HCT116 (cell line): ENCODE measurements at regions not wholly inside any gene's neighbourhood (a gene's known extent, or its start where the extent isn't known, plus 50 kb on each side); places are given as distances from the start of the nearest gene placed in this dataset.

Experiments
- ATAC-seq: fragments of 200-7000 bp; cut with Tn5 transposase; 2 replicates; pipeline ENCODE4 v1.9.1; 2020; ENCODE audit warnings: mild to moderate bottlenecking, moderate library complexity
- BruUV-seq: library from RNA; stranded (reverse); fragments of 400-500 nt; replicated peaks from 2 replicates; lab custom pipeline; 2021; lab: Mats Ljungman, UMichigan
- CTCF ChIA-PET: fragments of 300-600 bp; sonication (Branson Sonifier 250); formaldehyde crosslinking; loops from one replicate; lab custom pipeline; 2021; ENCODE audit warnings: antibody characterized with exemption; lab: Charles Lee
- POLR2A ChIA-PET: fragments of 300-600, 350-600 bp; sonication (Branson Sonifier 250); formaldehyde crosslinking; loops from one replicate; lab custom pipeline; 2021; ENCODE audit warnings: antibody characterized with exemption; lab: Charles Lee
- RAD21 ChIA-PET, 2 experiments: fragments of 300-600 bp; sonication (Branson Sonifier 250); formaldehyde crosslinking; loops; one replicate each; lab custom pipeline; 2023; ENCODE audit warnings: low total read pairs in 2 of 2; ENCODE audit not compliant: uncharacterized antibody in 2 of 2, unreplicated experiment in 2 of 2, low non-redundant PET in 1 of 2; lab: Charles Lee
- DNase-seq: peaks from one replicate; pipeline ENCODE4 v3.0.0-alpha.2; 2010; ENCODE audit warnings: low read depth, low spot score
- H2AFZ ChIP-seq: fragments of 200-600 bp; shearing (Covaris generic), sonication (generic); 2 replicates; pipeline ENCODE4 v1.6.1; 2017; ENCODE audit warnings: low read depth, mixed run types, mixed read lengths, antibody characterized with exemption, low read length; ENCODE audit not compliant: poor library complexity, severe bottlenecking
- H3K27ac ChIP-seq: 2 replicates; pipeline ENCODE4 v1.5.1; 2012; ENCODE audit warnings: low read depth, low read length
- H3K27me3 ChIP-seq: fragments of 200-600 bp; sonication (generic); 2 replicates; pipeline ENCODE4 v1.6.1; 2016; ENCODE audit warnings: mixed run types, low read length, mixed read lengths; ENCODE audit not compliant: insufficient read depth
- H3K36me3 ChIP-seq, 2 experiments: fragments of 200-500 bp in 1 of 2; fragments of 200-600 bp in 1 of 2; sonication (Bioruptor generic) in 1 of 2; sonication (generic) in 1 of 2; 2 replicates each; pipeline versions ENCODE4 v1.5.1 to v1.6.1; 2014 to 2016; ENCODE audit warnings: low read length in 2 of 2, inconsistent platforms in 1 of 2, mixed read lengths in 1 of 2, mixed run types in 1 of 2; ENCODE audit not compliant: insufficient read depth in 2 of 2, control insufficient read depth in 1 of 2
- H3K4me1 ChIP-seq, 2 experiments: fragments of 200-600 bp in 1 of 2; sonication (generic) in 1 of 2; 2 replicates each; pipeline versions ENCODE4 v1.5.1 to v1.6.1; 2012 to 2017; ENCODE audit warnings: low read length in 2 of 2, inconsistent platforms in 1 of 2, mild to moderate bottlenecking in 1 of 2, mixed read lengths in 1 of 2, mixed run types in 1 of 2, moderate library complexity in 1 of 2; ENCODE audit not compliant: insufficient read depth in 2 of 2, control insufficient read depth in 1 of 2
- H3K4me2 ChIP-seq: fragments of 200-600 bp; sonication (generic); 2 replicates; pipeline ENCODE4 v1.6.1; 2017; ENCODE audit warnings: mixed run types, low read length, mixed read lengths
- H3K4me3 ChIP-seq, 2 experiments: fragments of 200-600 bp in 1 of 2; sonication (generic) in 1 of 2; replicated peaks in 1 of 2; 2 replicates each; pipeline ENCODE4 v1.5.1; 2011 to 2016; ENCODE audit warnings: low read length in 2 of 2, control low read depth in 1 of 2, low read depth in 1 of 2, mild to moderate bottlenecking in 1 of 2, mixed read lengths in 1 of 2, mixed run types in 1 of 2
- H3K79me2 ChIP-seq: fragments of 200-600 bp; sonication (generic); 2 replicates; pipeline ENCODE4 v1.6.1; 2017; ENCODE audit warnings: mild to moderate bottlenecking, mixed run types, low read length, moderate library complexity, mixed read lengths; ENCODE audit not compliant: insufficient read depth
- H3K9ac ChIP-seq: fragments of 200-600 bp; sonication (generic); 2 replicates; pipeline ENCODE4 v1.6.1; 2016; ENCODE audit warnings: low read length, mixed read lengths
- H3K9me2 ChIP-seq: fragments of 200-600 bp; sonication (generic), shearing (Covaris generic); 2 replicates; pipeline ENCODE4 v1.6.1; 2017; ENCODE audit warnings: mixed run types, mild to moderate bottlenecking, moderate library complexity; ENCODE audit not compliant: insufficient read depth
- H3K9me3 ChIP-seq, 2 experiments: fragments of 200-500 bp in 1 of 2; fragments of 200-600 bp in 1 of 2; sonication (Bioruptor generic) in 1 of 2; sonication (generic) in 1 of 2; 2 replicates each; pipeline ENCODE4 v1.6.1; 2014 to 2017; ENCODE audit warnings: low read length in 2 of 2, mixed read lengths in 2 of 2, inconsistent platforms in 1 of 2, low read depth in 1 of 2, mild to moderate bottlenecking in 1 of 2, mixed run types in 1 of 2, moderate library complexity in 1 of 2; ENCODE audit not compliant: control insufficient read depth in 1 of 2, insufficient read depth in 1 of 2
- H4K20me1 ChIP-seq: fragments of 200-600 bp; sonication (generic), shearing (Covaris generic); 2 replicates; pipeline ENCODE4 v1.6.1; 2017; ENCODE audit warnings: mixed run types, mild to moderate bottlenecking, moderate library complexity; ENCODE audit not compliant: insufficient read depth
- CBX3 ChIP-seq: IDR thresholded peaks from 2 replicates; pipeline ENCODE4 v1.6.1; 2012; ENCODE audit warnings: low read depth
- CEBPB ChIP-seq: IDR thresholded peaks from 2 replicates; pipeline ENCODE4 v1.6.1; 2012; ENCODE audit warnings: low read depth
- EGR1 ChIP-seq: IDR thresholded peaks from 2 replicates; pipeline ENCODE4 v1.6.1; 2012; ENCODE audit warnings: low read depth
- ELF1 ChIP-seq: IDR thresholded peaks from 2 replicates; pipeline ENCODE4 v1.6.1; 2012; ENCODE audit warnings: low read depth, borderline replicate concordance
- EZH2 ChIP-seq: fragments of 200-600 bp; sonication (generic); IDR thresholded peaks from 2 replicates; pipeline ENCODE4 v1.6.1; 2017; ENCODE audit warnings: antibody characterized with exemption, mixed run types
- FOSL1 ChIP-seq: IDR thresholded peaks from 2 replicates; pipeline ENCODE4 v1.6.1; 2012; ENCODE audit warnings: low read depth
- POLR2AphosphoS5 ChIP-seq: IDR thresholded peaks from 2 replicates; pipeline ENCODE4 v1.6.1; 2011; ENCODE audit warnings: mild to moderate bottlenecking, low read depth, low read length, moderate library complexity
- RAD21 ChIP-seq: IDR thresholded peaks from 2 replicates; pipeline ENCODE4 v1.6.1; 2012; ENCODE audit warnings: low read depth, mild to moderate bottlenecking
- SIN3A ChIP-seq: IDR thresholded peaks from 2 replicates; pipeline ENCODE4 v1.6.1; 2012; ENCODE audit warnings: low read depth
- SP1 ChIP-seq: IDR thresholded peaks from 2 replicates; pipeline ENCODE4 v1.6.1; 2012; ENCODE audit warnings: low read depth
- SRF ChIP-seq: IDR thresholded peaks from 2 replicates; pipeline ENCODE4 v1.6.1; 2012; ENCODE audit warnings: low read depth
- YY1 ChIP-seq: IDR thresholded peaks from 2 replicates; pipeline ENCODE4 v1.6.1; 2011; ENCODE audit warnings: low read length, low read depth, moderate library complexity, mild to moderate bottlenecking; ENCODE audit not compliant: insufficient replicate concordance; ENCODE audit errors: extremely low read depth
- ZFX ChIP-seq: fragments of 450-650 bp; IDR thresholded peaks from 2 replicates; pipeline ENCODE4 v1.6.1; 2017
- ZNF274 ChIP-seq: fragments of 200-500 bp; sonication (Bioruptor generic); IDR thresholded peaks from 2 replicates; pipeline ENCODE4 v1.6.1; 2014; ENCODE audit warnings: mild to moderate bottlenecking, low read depth, low read length, inconsistent platforms
- intact Hi-C: fragments of 100-400 bp; cut with micrococcal nuclease; formaldehyde crosslinking; loops from 2 replicates; pipeline ENCODE4 v1.10.0; 2022
- TF ChIP-seq, protein P1 (sequence below): IDR thresholded peaks from 2 replicates; pipeline ENCODE4 v1.6.1; 2012
- TF ChIP-seq, protein P2 (sequence below): IDR thresholded peaks from 2 replicates; pipeline ENCODE4 v1.6.1; 2012; ENCODE audit warnings: low read depth
- TF ChIP-seq, protein P3 (sequence below), 3 experiments: fragments of 200-600 bp in 1 of 3; sonication (generic) in 1 of 3; IDR thresholded peaks in 2 of 3; conservative IDR thresholded peaks in 1 of 3; 2 replicates each; pipeline ENCODE4 v1.5.1; 2012 to 2017; ENCODE audit warnings: low read depth in 2 of 3, low read length in 2 of 3, antibody characterized with exemption in 1 of 3, borderline replicate concordance in 1 of 3, control low read depth in 1 of 3, mild to moderate bottlenecking in 1 of 3, mixed read lengths in 1 of 3, mixed run types in 1 of 3, moderate library complexity in 1 of 3; ENCODE audit not compliant: insufficient read depth in 1 of 3
- TF ChIP-seq, protein P4 (sequence below): IDR thresholded peaks from 2 replicates; pipeline ENCODE4 v1.6.1; 2012
- TF ChIP-seq, protein P5 (sequence below): IDR thresholded peaks from 2 replicates; pipeline ENCODE4 v1.6.1; 2011; ENCODE audit warnings: mild to moderate bottlenecking, low read length, moderate library complexity; ENCODE audit not compliant: insufficient replicate concordance; ENCODE audit errors: extremely low read depth

DNA sequence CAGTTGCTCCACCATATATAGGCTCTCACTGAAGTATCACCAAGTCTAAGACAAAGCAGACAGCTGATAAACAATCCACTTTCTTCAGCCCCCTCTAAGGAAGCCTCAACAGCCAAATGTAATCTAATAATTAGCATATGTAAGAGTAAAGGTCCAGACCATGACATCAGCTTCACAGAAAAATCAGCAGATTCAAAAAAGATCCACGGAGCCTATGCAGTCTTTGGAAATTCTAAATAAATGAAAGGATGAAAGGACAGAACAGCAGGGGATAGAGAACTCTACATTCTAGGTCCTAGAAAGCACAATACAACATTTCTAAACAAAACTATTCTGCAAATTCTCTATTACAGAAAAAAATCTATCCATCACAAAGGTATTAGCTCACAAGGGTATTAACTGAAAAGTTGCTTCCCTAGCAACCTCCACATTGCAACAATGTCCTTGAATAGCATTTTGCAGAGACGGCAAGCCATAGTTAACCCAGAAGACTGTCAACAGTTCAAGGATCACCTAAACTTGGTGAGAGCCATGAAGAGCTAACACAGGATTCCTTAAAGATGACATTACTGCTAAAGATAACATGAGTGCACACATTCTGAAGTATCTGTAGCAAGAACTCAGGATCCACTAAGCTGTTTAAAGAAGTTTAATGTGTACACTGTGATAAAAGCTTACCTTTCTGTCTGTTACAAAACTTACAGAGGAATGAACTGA is 74.3 kb downstream of the SIPA1L2 start:
- no peak for ATAC-seq
- POLR2A ChIA-PET: no interaction called here
- BruUV-seq: no TSS peak

More for the DNA sequence above, 74.3 kb downstream of the SIPA1L2 start:
- intact Hi-C loops: no loop called here
- H3K27ac ChIP-seq: no peak overlapping the region
- no peak overlapping the region for H2AFZ ChIP-seq
- no peaks in the 10 kb centered on the region for H3K9me2 ChIP-seq
- no peaks in the 10 kb centered on the region; the same call in 1 of the 2 replicates for H3K27me3 ChIP-seq
- H3K4me2 ChIP-seq: no peak overlapping the region
- H4K20me1 ChIP-seq: no peaks in the 10 kb centered on the region
- H3K9ac ChIP-seq: no peak overlapping the region
- ChIA-PET CTCF (no interaction called here), RAD21 (no interaction called here)
- H3K9me3 ChIP-seq: no peaks in the 10 kb centered on the region
- no peak overlapping the region for H3K4me3 ChIP-seq
- no peaks in the 10 kb centered on the region for H3K4me1 ChIP-seq
- H3K79me2 ChIP-seq: no peaks in the 10 kb centered on the region
- no peak for DNase-seq
- no peak for TF ChIP-seq EZH2
- TF ChIP-seq POLR2AphosphoS5: no peak
- TF ChIP-seq, protein P1, sequence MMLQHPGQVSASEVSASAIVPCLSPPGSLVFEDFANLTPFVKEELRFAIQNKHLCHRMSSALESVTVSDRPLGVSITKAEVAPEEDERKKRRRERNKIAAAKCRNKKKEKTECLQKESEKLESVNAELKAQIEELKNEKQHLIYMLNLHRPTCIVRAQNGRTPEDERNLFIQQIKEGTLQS: no peak
- TF ChIP-seq SRF: no peak
- TF ChIP-seq, protein P2, sequence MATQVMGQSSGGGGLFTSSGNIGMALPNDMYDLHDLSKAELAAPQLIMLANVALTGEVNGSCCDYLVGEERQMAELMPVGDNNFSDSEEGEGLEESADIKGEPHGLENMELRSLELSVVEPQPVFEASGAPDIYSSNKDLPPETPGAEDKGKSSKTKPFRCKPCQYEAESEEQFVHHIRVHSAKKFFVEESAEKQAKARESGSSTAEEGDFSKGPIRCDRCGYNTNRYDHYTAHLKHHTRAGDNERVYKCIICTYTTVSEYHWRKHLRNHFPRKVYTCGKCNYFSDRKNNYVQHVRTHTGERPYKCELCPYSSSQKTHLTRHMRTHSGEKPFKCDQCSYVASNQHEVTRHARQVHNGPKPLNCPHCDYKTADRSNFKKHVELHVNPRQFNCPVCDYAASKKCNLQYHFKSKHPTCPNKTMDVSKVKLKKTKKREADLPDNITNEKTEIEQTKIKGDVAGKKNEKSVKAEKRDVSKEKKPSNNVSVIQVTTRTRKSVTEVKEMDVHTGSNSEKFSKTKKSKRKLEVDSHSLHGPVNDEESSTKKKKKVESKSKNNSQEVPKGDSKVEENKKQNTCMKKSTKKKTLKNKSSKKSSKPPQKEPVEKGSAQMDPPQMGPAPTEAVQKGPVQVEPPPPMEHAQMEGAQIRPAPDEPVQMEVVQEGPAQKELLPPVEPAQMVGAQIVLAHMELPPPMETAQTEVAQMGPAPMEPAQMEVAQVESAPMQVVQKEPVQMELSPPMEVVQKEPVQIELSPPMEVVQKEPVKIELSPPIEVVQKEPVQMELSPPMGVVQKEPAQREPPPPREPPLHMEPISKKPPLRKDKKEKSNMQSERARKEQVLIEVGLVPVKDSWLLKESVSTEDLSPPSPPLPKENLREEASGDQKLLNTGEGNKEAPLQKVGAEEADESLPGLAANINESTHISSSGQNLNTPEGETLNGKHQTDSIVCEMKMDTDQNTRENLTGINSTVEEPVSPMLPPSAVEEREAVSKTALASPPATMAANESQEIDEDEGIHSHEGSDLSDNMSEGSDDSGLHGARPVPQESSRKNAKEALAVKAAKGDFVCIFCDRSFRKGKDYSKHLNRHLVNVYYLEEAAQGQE: no peak
- TF ChIP-seq ZFX: no peak
- no peak for TF ChIP-seq FOSL1
- no peak for TF ChIP-seq CEBPB
- TF ChIP-seq ELF1: no peak
- TF ChIP-seq SP1: no peak
- TF ChIP-seq, protein P3, sequence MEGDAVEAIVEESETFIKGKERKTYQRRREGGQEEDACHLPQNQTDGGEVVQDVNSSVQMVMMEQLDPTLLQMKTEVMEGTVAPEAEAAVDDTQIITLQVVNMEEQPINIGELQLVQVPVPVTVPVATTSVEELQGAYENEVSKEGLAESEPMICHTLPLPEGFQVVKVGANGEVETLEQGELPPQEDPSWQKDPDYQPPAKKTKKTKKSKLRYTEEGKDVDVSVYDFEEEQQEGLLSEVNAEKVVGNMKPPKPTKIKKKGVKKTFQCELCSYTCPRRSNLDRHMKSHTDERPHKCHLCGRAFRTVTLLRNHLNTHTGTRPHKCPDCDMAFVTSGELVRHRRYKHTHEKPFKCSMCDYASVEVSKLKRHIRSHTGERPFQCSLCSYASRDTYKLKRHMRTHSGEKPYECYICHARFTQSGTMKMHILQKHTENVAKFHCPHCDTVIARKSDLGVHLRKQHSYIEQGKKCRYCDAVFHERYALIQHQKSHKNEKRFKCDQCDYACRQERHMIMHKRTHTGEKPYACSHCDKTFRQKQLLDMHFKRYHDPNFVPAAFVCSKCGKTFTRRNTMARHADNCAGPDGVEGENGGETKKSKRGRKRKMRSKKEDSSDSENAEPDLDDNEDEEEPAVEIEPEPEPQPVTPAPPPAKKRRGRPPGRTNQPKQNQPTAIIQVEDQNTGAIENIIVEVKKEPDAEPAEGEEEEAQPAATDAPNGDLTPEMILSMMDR (IDR thresholded peaks at IDR 0.05 in 2 of 3, conservative IDR thresholded peaks at IDR 0.05 in 1 of 3; ENCODE audit: borderline replicate concordance in 1 of 3, insufficient read depth in 1 of 3, low read depth in 2 of 3, low read length in 2 of 3): no peak
- no peak for TF ChIP-seq SIN3A
- TF ChIP-seq EGR1: no peak
- TF ChIP-seq, protein P4, sequence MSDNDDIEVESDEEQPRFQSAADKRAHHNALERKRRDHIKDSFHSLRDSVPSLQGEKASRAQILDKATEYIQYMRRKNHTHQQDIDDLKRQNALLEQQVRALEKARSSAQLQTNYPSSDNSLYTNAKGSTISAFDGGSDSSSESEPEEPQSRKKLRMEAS: no peak
- no peak for TF ChIP-seq ZNF274
- no peak for TF ChIP-seq CBX3
- TF ChIP-seq, protein P5, sequence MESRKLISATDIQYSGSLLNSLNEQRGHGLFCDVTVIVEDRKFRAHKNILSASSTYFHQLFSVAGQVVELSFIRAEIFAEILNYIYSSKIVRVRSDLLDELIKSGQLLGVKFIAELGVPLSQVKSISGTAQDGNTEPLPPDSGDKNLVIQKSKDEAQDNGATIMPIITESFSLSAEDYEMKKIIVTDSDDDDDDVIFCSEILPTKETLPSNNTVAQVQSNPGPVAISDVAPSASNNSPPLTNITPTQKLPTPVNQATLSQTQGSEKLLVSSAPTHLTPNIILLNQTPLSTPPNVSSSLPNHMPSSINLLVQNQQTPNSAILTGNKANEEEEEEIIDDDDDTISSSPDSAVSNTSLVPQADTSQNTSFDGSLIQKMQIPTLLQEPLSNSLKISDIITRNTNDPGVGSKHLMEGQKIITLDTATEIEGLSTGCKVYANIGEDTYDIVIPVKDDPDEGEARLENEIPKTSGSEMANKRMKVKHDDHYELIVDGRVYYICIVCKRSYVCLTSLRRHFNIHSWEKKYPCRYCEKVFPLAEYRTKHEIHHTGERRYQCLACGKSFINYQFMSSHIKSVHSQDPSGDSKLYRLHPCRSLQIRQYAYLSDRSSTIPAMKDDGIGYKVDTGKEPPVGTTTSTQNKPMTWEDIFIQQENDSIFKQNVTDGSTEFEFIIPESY: no peak
- no peak for TF ChIP-seq YY1
- no peak for TF ChIP-seq RAD21
- no peaks in the 10 kb centered on the region for H3K36me3 ChIP-seq
